GM11168 (cell line): ENCODE measurements at regions not wholly inside any gene's neighbourhood (a gene's known extent, or its start where the extent isn't known, plus 50 kb on each side); places are given as distances from the start of the nearest gene placed in this dataset.

ENCODE experiments used
- in situ Hi-C: fragments of 300-500 bp; cut with MboI; formaldehyde crosslinking; loops from one replicate; pipeline ENCODE4 v1.12.0; 2022; ENCODE audit warnings: low sequenced_read_pairs; ENCODE audit not compliant: unreplicated experiment

GRCh38 chr21:15549671-15550070, 180.1 kb upstream of the USP25 start:
- in situ Hi-C loops = no loop called here

GRCh38 chr21:15552914-15553494, 176.8 kb upstream of the USP25 start:
- in situ Hi-C loops = no loop called here

GRCh38 chr21:15557925-15558324, 171.9 kb upstream of the USP25 start:
- in situ Hi-C loops = no loop called here

- in situ Hi-C loops = no loop called here
Measured at GRCh38 chr21:15558884-15559283, 170.9 kb upstream of the USP25 start.

- in situ Hi-C loops = no loop called here
Measured at GRCh38 chr21:15559660-15560059, 170.1 kb upstream of the USP25 start.

- in situ Hi-C loops = no loop called here
Measured at GRCh38 chr21:15560383-15561056, 169.3 kb upstream of the USP25 start.

- in situ Hi-C loops = no loop called here
Measured at GRCh38 chr21:15562748-15563147, 167.0 kb upstream of the USP25 start.

- in situ Hi-C loops = no loop called here
Measured at GRCh38 chr21:15564907-15565306, 164.9 kb upstream of the USP25 start.

GRCh38 chr21:15566703-15567102, 163.1 kb upstream of the USP25 start:
- in situ Hi-C loops = no loop called here

- in situ Hi-C loops = no loop called here
Measured at GRCh38 chr21:15567191-15567590, 162.6 kb upstream of the USP25 start.

- in situ Hi-C loops = no loop called here
Measured at GRCh38 chr21:15568516-15568915, 161.3 kb upstream of the USP25 start.

- in situ Hi-C loops = no loop called here
Measured at GRCh38 chr21:15586752-15587427, 142.9 kb upstream of the USP25 start.

- in situ Hi-C loops = no loop called here
Measured at GRCh38 chr21:15592271-15592860, 137.4 kb upstream of the USP25 start.

GRCh38 chr21:15592957-15593356, 136.8 kb upstream of the USP25 start:
- in situ Hi-C loops = no loop called here

- in situ Hi-C loops = no loop called here
Measured at GRCh38 chr21:15601390-15601789, 128.4 kb upstream of the USP25 start.

- in situ Hi-C loops = no loop called here
Measured at GRCh38 chr21:15604413-15604812, 125.4 kb upstream of the USP25 start.

GRCh38 chr21:15614766-15615165, 115.0 kb upstream of the USP25 start:
- in situ Hi-C loops = no loop called here

- in situ Hi-C loops = no loop called here
Measured at GRCh38 chr21:15616864-15617574, 112.8 kb upstream of the USP25 start.

- in situ Hi-C loops = no loop called here
Measured at GRCh38 chr21:15617964-15618363, 111.8 kb upstream of the USP25 start.

GRCh38 chr21:15620892-15621291, 108.9 kb upstream of the USP25 start:
- in situ Hi-C loops = no loop called here

GRCh38 chr21:15624646-15625045, 105.1 kb upstream of the USP25 start:
- in situ Hi-C loops = no loop called here
